T-helper 2 cell (primary cell): ENCODE measurements at regions not wholly inside any gene's neighbourhood (a gene's known extent, or its start where the extent isn't known, plus 50 kb on each side); places are given as distances from the start of the nearest gene placed in this dataset.
A peak's percentile ranks its signal among the peaks of the same experiment; 100 is the strongest.
"Not testable (repeated sequence)": the region's sequence is repeated elsewhere in the genome, so short reads cannot be mapped to it uniquely, and the experiment has no call there.

Source experiments
- DNase-seq, 5 experiments: peaks; one replicate each; pipeline versions ENCODE4 v3.0.0 to v3.0.0-alpha.2; 2012 to 2022

DNA sequence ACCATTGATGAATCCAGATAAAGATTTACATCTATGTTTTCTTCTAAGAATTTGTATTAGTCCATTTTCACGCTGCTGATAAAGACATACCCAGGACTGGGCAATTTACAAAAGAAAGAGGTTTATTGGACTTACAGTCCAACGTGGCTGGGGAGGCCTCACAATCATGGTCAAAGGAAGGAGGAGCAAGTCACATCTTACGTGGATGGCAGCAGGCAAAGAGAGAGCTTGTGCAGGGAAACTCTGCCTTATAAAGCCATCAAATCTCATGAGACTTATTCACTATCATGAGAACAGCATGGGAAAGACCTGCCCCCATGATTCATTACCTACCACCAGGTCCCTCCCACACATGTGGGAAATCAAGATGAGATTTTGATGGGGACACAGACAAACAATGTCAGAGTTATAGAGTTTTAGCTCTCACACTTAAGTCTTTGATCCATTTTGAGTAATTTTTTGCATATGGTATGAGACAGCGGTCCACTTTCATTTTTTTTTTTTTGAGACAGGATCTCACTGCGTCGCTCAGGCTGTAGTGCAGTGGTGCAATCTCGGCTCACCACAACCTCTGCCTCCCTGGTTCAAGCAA is 53.5 kb upstream of the JADE2 start:
- DNase-seq: not testable (repeated sequence)

DNA sequence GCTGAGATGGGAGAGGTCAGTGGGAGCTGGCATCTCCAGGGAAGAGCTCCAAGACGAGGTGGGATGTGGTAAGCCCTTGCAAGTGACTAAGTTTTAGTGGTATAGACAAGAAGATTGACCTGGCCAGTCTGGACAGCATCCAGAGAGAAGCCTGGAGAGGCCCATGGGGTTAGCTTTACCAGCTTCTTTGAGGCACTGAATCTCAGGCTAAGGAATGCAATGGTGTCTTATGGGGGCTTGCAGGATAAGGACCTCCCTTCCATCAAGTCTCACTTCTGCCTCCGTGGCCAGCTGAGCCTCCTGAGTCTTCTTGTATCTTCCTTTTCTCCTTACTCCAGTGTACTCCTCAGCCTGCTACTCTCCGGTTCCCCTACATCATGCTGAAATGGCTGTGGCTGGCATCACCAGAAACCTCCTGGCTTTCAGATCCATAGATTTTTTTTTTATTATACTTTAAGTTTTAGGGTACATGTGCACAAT is 56.5 kb upstream of the JADE2 start:
- no peak for DNase-seq

DNA sequence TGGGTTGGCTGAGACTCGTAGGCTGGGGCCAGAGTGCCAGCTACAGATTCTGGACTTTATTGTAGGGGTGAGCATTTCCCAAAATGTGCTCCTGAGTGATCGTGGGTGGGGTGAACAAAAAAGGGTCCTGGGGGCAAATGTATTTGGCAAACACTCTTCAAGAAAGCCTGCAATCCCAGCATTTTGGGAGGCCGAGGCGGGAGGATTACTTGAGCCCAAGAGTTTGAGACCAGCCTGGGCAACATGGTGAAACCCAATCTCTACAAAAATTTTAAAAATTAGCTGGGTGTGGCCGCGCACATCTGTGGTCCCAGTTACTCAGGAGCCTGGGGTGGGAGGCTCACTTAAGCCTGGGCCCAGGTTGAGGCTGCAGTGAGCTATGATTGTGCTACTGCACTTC is 55.5 kb upstream of the CDKN2AIPNL start:
- DNase-seq: no peak

DNA sequence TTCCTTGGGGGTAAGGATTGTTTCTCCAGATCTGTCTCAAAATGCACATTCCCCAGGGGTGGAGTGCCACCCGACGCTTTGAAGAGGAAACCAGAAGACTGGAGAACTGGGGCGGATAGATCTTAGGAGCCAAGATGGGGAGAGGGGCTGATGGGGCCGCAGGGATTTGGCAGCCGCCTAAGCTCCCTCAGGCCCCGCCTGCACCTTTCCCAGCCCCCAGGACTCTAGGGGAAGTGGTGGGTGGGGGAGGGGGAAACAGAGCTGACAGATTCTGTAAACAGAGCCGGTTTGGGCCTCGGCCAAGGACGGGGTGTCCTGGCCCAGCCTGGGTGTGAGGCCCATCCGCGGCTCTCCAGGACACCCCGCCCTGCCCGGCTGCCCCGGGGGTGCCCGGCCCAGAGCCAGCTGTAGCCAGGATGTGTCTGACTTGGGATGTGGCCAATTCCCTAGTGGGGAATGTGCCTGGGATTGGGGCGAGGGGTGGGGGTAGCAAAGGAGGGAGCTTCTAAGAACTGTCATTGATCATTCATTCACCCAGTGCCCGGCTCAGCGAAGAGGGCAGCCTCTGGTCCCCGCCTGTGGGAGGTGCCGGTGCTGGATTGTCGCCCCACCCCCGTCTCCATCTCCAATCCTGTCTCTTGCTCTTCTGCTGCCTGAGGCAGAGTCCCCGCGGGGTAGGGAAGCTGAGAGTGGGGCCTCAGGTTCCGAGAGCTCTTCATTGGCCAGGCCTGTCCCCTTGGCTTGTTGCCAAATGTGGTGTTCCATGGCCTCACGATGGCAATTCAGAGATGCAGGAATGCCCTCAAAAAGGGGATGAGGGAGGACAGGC is 54.8 kb upstream of the CDKN2AIPNL start:
- peak in 1 of 5 experiments; percentile 43 for DNase-seq

DNA sequence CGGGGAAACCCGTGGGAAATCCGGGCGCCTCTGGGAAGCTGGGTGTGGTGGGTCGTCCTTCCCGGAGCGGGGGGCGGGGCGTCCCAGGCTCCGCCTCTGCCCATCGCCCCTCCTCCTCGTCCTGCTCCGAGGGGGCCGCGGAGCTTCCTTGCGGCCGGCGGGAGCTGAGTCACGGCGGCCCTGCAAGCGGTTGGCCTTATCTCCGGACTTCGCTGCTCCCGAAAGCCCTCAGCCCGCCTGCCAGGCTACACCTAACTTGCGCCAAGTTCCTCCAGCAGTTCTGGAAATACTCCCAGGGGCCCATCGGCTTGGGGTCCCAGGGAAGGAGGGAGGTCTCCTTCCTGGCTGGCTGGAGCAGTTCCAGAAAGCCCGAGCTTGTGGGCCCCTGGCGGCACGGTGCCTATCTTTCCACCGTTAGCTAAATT is 54.1 kb upstream of the CDKN2AIPNL start:
- peak; percentile 13 to 51 (median 21) for DNase-seq

DNA sequence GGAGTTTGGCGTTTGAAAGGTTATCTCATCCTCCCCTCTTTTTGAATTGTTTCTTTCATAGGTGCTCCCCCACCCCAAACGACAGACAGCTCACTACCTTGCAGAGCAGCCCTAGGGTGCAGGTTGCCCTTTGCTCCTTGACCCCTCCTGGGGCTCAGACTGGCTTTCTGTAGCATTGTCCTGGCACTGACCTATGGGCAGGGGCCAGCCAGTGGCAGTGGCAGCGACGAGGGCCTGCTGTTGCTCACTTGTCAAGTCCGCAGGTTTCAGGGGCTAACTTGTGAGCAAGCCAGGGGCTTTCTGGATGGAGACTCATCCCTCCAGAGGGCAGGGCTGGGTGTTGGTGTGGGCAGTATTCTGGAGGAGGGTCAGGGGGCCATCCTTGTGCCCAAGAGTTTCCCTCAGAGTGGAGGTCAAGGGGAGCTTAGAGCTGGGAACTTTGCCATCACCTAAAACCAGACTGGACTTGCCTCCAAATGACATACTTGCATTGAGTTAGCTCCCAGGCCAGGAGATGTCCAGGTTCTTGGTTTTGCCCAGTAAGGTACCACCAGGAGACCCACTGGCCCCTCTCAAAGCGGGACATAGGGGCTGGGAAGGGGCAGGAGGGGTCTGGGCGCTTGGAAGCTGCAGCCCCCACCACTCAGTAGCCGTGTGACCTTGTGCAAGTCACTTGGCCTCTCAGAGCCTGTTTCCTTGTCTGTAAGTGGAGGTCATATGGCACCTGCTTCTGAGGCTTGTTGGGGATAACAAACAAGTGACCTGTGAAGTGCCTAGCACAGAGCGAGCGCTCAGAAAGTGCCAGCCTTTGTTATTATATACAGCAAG is 53.5 kb upstream of the CDKN2AIPNL start:
- no peak for DNase-seq

DNA sequence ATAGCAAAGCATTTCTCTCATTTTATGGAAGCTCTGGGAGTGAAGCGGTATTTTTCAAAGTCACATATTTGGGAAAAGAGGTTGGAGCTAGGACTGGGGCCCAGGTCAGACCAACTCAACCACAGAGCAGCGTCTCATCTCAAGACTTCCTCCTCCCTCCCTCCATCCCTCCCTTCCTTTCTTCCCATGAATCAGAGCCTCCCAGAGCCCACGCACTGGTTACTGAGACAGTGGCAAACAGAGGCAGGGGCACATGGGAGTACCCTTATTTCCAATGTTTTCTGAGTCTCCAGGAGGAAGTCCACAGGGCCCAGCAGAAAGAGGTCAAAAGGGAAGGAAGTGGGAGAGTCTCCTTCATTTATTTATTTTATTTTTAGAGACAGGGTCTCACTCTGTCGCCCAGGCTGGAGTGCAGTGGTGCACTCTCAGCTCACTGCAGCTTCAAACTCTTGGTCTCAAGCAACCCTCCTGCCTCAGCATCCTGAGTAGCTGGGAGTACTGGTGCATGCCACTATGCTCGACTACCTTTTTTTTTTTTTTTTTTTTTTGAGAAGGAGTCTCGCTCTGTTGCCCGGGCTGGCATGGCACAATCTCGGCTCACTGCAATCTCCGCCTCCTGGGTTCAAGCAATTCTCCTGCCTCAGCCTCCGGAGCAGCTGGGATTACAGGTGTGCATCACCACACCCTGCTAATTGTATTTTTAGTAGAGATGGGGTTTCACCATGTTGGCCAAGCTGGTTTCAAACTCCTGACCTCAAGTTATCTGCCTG is 52.5 kb upstream of the CDKN2AIPNL start:
- no peak for DNase-seq

DNA sequence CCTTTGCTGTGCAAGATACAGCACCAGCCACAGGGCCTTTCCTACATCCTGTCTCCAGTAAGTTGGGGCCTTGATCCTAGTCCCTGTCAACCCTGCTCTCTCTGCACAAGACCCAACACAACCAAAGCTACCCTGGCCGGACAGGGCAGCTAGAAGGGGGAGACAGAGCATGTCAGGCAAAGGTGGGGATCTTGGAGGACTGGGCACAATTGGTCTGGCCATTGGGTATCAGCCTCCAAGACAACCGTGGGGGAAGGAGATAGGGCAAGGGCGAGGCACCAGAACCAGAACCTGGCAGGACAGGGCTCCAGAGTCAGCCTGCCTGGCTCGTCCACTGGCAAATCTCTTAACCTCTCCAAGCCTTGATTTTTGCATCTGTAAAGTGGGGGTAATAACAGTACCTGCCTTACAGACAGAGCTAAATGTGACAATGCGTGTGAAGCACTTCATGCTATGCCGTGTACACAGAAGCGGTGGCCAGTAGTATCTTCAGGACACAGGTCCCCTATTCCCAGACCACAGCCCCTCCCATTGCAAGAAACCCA is 51.6 kb upstream of the CDKN2AIPNL start:
- DNase-seq: no peak

DNA sequence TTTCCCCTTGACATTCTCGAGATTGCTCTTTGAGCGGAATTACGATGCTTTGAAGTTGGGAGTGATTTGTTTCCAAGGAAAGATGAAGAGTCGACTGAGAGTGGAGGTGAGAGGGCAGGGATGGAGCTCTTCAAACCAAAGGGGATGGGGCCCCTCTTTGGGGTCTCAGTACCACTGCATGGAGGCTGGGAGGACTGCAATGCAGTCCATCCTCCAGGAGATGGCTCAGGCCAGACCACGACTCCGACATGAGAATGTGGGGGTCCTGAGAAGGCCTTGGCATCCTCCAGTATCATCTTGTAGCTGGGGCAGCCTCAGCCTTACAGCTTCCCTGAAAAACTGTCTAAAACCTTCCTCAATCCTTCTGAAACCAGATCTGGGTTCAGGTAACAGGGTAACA is 51.1 kb upstream of the CDKN2AIPNL start:
- no peak for DNase-seq

DNA sequence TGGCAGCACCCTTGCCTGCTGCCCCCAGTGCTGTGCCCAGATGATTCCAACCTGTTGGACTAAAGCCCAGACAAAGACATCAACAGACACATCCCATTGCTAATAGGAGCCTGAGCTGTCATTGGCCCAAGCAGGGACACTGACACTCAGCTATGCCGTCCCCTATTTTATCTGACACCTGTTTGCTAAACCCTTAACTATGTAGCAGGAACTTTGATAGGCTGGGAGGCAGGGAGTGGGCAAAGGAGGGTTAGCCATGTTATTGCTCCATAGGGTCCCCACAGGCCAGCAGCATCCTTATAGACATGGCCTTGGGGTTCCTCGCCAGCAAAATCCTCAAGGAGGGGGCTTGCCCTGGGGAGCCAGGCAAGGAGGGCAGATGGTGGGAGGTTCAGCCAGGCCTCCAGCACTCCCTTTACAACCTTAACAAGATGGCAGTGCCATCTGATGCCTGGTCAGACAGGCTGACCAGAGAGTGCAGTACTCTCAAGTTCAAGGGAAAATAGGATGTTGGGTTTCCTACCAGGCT is 50.4 kb upstream of the CDKN2AIPNL start:
- DNase-seq: no peak
